GM12878 (cell line): ENCODE measurements at regions not wholly inside any gene's neighbourhood (a gene's known extent, or its start where the extent isn't known, plus 50 kb on each side); places are given as distances from the start of the nearest gene placed in this dataset.

Source experiments
- ATAC-seq: fragments of 200-7000 bp; cut with Tn5 transposase; 3 replicates; pipeline ENCODE4 v1.9.1; 2020; ENCODE audit warnings: mild to moderate bottlenecking, moderate library complexity
- BruUV-seq: library from RNA; stranded (reverse); fragments of 400-500 nt; replicated peaks from 2 replicates; lab custom pipeline; 2021; lab: Mats Ljungman, UMichigan
- CTCF ChIA-PET: fragments of 300-600 bp; sonication (Branson Sonifier 250); formaldehyde crosslinking; extraction: SDS; loops from one replicate; lab custom pipeline; 2021; ENCODE audit warnings: inconsistent platforms; lab: Yijun Ruan, JAX
- POLR2A ChIA-PET: fragments of 350-600 bp; formaldehyde crosslinking; extraction: SDS; loops from one replicate; lab custom pipeline; 2021; ENCODE audit warnings: inconsistent platforms; lab: Charles Lee
- RAD21 ChIA-PET: fragments of 300-600 bp; sonication (Branson Sonifier 250); formaldehyde crosslinking; loops from one replicate; lab custom pipeline; 2023; ENCODE audit warnings: antibody characterized with exemption; ENCODE audit not compliant: unreplicated experiment; lab: Charles Lee
- SMC1A ChIA-PET: fragments of 300-600 bp; sonication (Branson Sonifier 250); formaldehyde crosslinking; loops from one replicate; lab custom pipeline; 2023; ENCODE audit not compliant: unreplicated experiment, uncharacterized antibody; lab: Charles Lee
- DNase-seq: peaks from one replicate; pipeline ENCODE4 v3.0.0-alpha.2; 2011; ENCODE audit warnings: low read depth, low spot score
- FAIRE-seq: peaks from 3 replicates; lab custom pipeline; 2011; peaks lifted over from hg19 to GRCh38; lab: Jason Lieb, UNC
- H2AFZ ChIP-seq: 2 replicates; pipeline ENCODE4 v1.6.0; 2011; ENCODE audit warnings: low read depth, low read length, control low read depth; ENCODE audit not compliant: control insufficient read depth
- H3K27ac ChIP-seq: 2 replicates; pipeline ENCODE4 v1.5.1; 2011; ENCODE audit warnings: control low read depth; ENCODE audit not compliant: control insufficient read depth, insufficient read depth
- H3K27me3 ChIP-seq, 2 experiments: replicated peaks in 1 of 2; 2 replicates each; pipeline versions ENCODE4 v1.6.0 to v1.6.1; 2011; ENCODE audit warnings: low read length in 1 of 2; ENCODE audit not compliant: control insufficient read depth in 2 of 2, insufficient read depth in 2 of 2
- H3K36me3 ChIP-seq, 2 experiments: 2 replicates each; pipeline ENCODE4 v1.5.1; 2011; ENCODE audit warnings: low read length in 1 of 2; ENCODE audit not compliant: control insufficient read depth in 2 of 2, insufficient read depth in 2 of 2
- H3K4me1 ChIP-seq: 2 replicates; pipeline ENCODE4 v1.6.1; 2011; ENCODE audit warnings: mild to moderate bottlenecking, low read length, moderate library complexity, mixed read lengths; ENCODE audit not compliant: control insufficient read depth, insufficient read depth
- H3K4me2 ChIP-seq: 2 replicates; pipeline ENCODE4 v1.6.0; 2011; ENCODE audit warnings: control low read depth; ENCODE audit not compliant: control insufficient read depth, insufficient read depth
- H3K4me3 ChIP-seq: fragments of 200-600 bp; sonication (generic); 2 replicates; pipeline ENCODE4 v1.5.1; 2016
- H3K79me2 ChIP-seq: 2 replicates; pipeline ENCODE4 v1.6.0; 2011; ENCODE audit warnings: low read length; ENCODE audit not compliant: control insufficient read depth, insufficient read depth
- H3K9ac ChIP-seq: 2 replicates; pipeline ENCODE4 v1.8.0; 2011; ENCODE audit warnings: low read length, control low read depth, mixed read lengths; ENCODE audit not compliant: control insufficient read depth, insufficient read depth
- H3K9me3 ChIP-seq: replicated peaks from 3 replicates; pipeline ENCODE4 v1.5.1; 2011; ENCODE audit warnings: mild to moderate bottlenecking, low read length; ENCODE audit not compliant: control insufficient read depth, insufficient read depth
- H4K20me1 ChIP-seq: 2 replicates; pipeline ENCODE4 v1.6.0; 2011; ENCODE audit not compliant: control insufficient read depth, insufficient read depth
- ATF7 ChIP-seq: fragments of 450-650 bp; IDR thresholded peaks from 2 replicates; pipeline ENCODE4 v1.6.1; 2016; ENCODE audit warnings: low read depth, mild to moderate bottlenecking
- BCL11A ChIP-seq: IDR thresholded peaks from 2 replicates; pipeline ENCODE4 v1.6.1; 2011; ENCODE audit warnings: low read depth, low read length
- BMI1 ChIP-seq: fragments of 450-650 bp; IDR thresholded peaks from 2 replicates; pipeline ENCODE4 v1.6.1; 2016; ENCODE audit warnings: mild to moderate bottlenecking, moderate library complexity, borderline replicate concordance
- EP300 ChIP-seq, 2 experiments: fragments of 150-350 bp in 1 of 2; IDR thresholded peaks; 2 replicates each; pipeline ENCODE4 v1.6.1; 2011 to 2012; ENCODE audit warnings: low read depth in 2 of 2, low read length in 2 of 2, borderline replicate concordance in 1 of 2, improper control_type of control experiment in 1 of 2, inconsistent platforms in 1 of 2; ENCODE audit not compliant: control insufficient read depth in 1 of 2
- EZH2 ChIP-seq: IDR thresholded peaks from 2 replicates; pipeline ENCODE4 v1.6.1; 2012; ENCODE audit warnings: low read depth, mild to moderate bottlenecking, control low read depth, inconsistent platforms, low read length, borderline replicate concordance; ENCODE audit not compliant: control insufficient read depth
- IRF4 ChIP-seq: IDR thresholded peaks from 2 replicates; pipeline ENCODE4 v1.6.1; 2011; ENCODE audit warnings: low read depth, low read length
- IRF5 ChIP-seq: fragments of 450-650 bp; IDR thresholded peaks from 2 replicates; pipeline ENCODE4 v1.6.1; 2017; ENCODE audit warnings: borderline replicate concordance
- NRF1 ChIP-seq: conservative IDR thresholded peaks from 2 replicates; pipeline ENCODE4 v1.6.1; 2011; ENCODE audit warnings: mild to moderate bottlenecking, low read depth, low read length, improper control_type of control experiment
- POLR2AphosphoS2 ChIP-seq: IDR thresholded peaks from 2 replicates; pipeline ENCODE4 v1.6.1; 2011; ENCODE audit warnings: low read depth, mild to moderate bottlenecking, low read length, improper control_type of control experiment, moderate library complexity
- RFX5 ChIP-seq: IDR thresholded peaks from 2 replicates; pipeline ENCODE4 v1.6.1; 2011; ENCODE audit warnings: low read depth, low read length, improper control_type of control experiment
- TAF1 ChIP-seq: IDR thresholded peaks from 2 replicates; pipeline ENCODE4 v1.6.1; 2011; ENCODE audit warnings: mild to moderate bottlenecking, low read depth, low read length, borderline replicate concordance
- WGBS: methylation state at CpG from one replicate; pipeline ENCODE4 v1.1.6; 2016; ENCODE audit warnings: low lambda C conversion rate; ENCODE audit not compliant: insufficient replicate concordance, insufficient coverage; ENCODE audit errors: missing lambda C conversion rate; 5-methylcytosine and 5-hydroxymethylcytosine counted together
- in situ Hi-C: fragments of 300-500 bp; cut with MboI; formaldehyde crosslinking; loops from 9 replicates; pipeline ENCODE4 v1.14.3; 2018; ENCODE audit warnings: mixed read lengths
- intact Hi-C: fragments of 100-400 bp; cut with micrococcal nuclease; formaldehyde crosslinking; loops from one replicate; pipeline ENCODE4 v1.14.2; 2022; ENCODE audit not compliant: unreplicated experiment
- TF ChIP-seq, protein P1 (sequence below): fragments of 450-650 bp; IDR thresholded peaks from 2 replicates; pipeline ENCODE4 v1.6.1; 2016; ENCODE audit warnings: mild to moderate bottlenecking
- TF ChIP-seq, protein P2 (sequence below): fragments of 450-650 bp; IDR thresholded peaks from 2 replicates; pipeline ENCODE4 v1.6.1; 2017; ENCODE audit warnings: mild to moderate bottlenecking
- TF ChIP-seq, protein P3 (sequence below): IDR thresholded peaks from 2 replicates; pipeline ENCODE4 v1.6.1; 2012; ENCODE audit warnings: low read depth, low read length, improper control_type of control experiment
- TF ChIP-seq, protein P4 (sequence below): fragments of 450-650 bp; conservative IDR thresholded peaks from 2 replicates; pipeline ENCODE4 v1.6.1; 2017; ENCODE audit warnings: mild to moderate bottlenecking, moderate library complexity

DNA sequence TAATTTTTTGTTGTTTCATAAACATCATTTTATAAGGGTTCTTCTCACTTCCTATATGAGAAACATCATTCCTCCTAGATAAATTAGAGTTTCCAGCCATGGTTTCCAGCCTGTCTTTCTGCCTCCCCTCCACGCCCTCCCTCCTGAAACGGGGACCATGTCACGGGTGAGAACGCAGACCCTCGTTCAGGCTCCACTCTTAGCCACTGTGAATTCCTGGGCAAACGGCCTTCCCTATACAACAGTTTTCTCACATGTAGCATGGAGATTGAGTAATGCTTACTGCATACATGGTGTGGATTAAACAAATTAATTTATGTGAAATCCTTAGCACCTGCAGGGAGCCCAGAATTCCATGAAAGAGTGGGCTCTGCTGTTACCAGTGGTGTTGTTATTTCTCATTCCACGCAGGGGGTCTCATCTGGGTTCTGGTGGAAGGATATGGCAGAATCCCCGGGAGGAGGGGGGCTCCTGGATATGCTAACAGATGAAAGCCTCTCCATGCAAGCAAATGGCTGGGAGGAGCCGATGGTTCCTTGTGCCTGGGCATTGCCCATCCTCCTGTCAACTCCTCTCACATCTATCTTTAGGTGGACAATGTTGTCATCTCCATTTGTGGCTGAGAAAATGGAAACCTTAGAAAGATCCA, 54.0 kb upstream of the TWIST2 start:
- Histone ChIP-seq H3K27me3 (no peaks in the 10 kb centered on the region; a peak in 1 of 4 replicates), H3K4me1 (no peaks in the 10 kb centered on the region), H3K79me2 (no peaks in the 10 kb centered on the region), H3K9me3 (no peaks in the 10 kb centered on the region; the same call in 2 of the 3 replicates), H4K20me1 (no peaks in the 10 kb centered on the region), H2AFZ (no peak overlapping the region), H3K4me2 (no peak overlapping the region), H3K9ac (no peak overlapping the region), H3K36me3 (no peaks in the 10 kb centered on the region), H3K27ac (no peak overlapping the region), H3K4me3 (no peak overlapping the region)
- CTCF ChIA-PET = interaction anchor here (0.6 kb wide), 1 partner anchor 9 kb away, joined by 3 read pairs; no protein-coding TSS in a partner anchor
- SMC1A ChIA-PET = no interaction called here
- no peak for ATAC-seq
- RAD21 ChIA-PET = no interaction called here
- in situ Hi-C loops (no loop called here), intact Hi-C loops (no loop called here)
- no peak for FAIRE-seq
- POLR2A ChIA-PET = no interaction called here
- BruUV-seq = no TSS peak
- DNase-seq = no peak
- 33% methylated on average over 9 of the region's 9 CpGs for WGBS
- TF ChIP-seq IRF5 (no peak), BMI1 (no peak), TAF1 (no peak), EP300 (IDR thresholded peaks at IDR 0.05; ENCODE audit: borderline replicate concordance in 1 of 2, control insufficient read depth in 1 of 2, low read depth in 2 of 2, low read length in 2 of 2) (no peak), ATF7 (no peak), RFX5 (no peak), IRF4 (no peak), BCL11A (no peak), NRF1 (no peak), EZH2 (no peak), POLR2AphosphoS2 (no peak)
- TF ChIP-seq, protein P1, sequence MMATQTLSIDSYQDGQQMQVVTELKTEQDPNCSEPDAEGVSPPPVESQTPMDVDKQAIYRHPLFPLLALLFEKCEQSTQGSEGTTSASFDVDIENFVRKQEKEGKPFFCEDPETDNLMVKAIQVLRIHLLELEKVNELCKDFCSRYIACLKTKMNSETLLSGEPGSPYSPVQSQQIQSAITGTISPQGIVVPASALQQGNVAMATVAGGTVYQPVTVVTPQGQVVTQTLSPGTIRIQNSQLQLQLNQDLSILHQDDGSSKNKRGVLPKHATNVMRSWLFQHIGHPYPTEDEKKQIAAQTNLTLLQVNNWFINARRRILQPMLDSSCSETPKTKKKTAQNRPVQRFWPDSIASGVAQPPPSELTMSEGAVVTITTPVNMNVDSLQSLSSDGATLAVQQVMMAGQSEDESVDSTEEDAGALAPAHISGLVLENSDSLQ = no peak
- TF ChIP-seq, protein P2, sequence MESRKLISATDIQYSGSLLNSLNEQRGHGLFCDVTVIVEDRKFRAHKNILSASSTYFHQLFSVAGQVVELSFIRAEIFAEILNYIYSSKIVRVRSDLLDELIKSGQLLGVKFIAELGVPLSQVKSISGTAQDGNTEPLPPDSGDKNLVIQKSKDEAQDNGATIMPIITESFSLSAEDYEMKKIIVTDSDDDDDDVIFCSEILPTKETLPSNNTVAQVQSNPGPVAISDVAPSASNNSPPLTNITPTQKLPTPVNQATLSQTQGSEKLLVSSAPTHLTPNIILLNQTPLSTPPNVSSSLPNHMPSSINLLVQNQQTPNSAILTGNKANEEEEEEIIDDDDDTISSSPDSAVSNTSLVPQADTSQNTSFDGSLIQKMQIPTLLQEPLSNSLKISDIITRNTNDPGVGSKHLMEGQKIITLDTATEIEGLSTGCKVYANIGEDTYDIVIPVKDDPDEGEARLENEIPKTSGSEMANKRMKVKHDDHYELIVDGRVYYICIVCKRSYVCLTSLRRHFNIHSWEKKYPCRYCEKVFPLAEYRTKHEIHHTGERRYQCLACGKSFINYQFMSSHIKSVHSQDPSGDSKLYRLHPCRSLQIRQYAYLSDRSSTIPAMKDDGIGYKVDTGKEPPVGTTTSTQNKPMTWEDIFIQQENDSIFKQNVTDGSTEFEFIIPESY = no peak
- TF ChIP-seq, protein P3, sequence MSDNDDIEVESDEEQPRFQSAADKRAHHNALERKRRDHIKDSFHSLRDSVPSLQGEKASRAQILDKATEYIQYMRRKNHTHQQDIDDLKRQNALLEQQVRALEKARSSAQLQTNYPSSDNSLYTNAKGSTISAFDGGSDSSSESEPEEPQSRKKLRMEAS = no peak
- TF ChIP-seq, protein P4, sequence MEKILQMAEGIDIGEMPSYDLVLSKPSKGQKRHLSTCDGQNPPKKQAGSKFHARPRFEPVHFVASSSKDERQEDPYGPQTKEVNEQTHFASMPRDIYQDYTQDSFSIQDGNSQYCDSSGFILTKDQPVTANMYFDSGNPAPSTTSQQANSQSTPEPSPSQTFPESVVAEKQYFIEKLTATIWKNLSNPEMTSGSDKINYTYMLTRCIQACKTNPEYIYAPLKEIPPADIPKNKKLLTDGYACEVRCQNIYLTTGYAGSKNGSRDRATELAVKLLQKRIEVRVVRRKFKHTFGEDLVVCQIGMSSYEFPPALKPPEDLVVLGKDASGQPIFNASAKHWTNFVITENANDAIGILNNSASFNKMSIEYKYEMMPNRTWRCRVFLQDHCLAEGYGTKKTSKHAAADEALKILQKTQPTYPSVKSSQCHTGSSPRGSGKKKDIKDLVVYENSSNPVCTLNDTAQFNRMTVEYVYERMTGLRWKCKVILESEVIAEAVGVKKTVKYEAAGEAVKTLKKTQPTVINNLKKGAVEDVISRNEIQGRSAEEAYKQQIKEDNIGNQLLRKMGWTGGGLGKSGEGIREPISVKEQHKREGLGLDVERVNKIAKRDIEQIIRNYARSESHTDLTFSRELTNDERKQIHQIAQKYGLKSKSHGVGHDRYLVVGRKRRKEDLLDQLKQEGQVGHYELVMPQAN = no peak
